ENCODE measurements at regions not wholly inside any gene's neighbourhood (a gene's known extent, or its start where the extent isn't known, plus 50 kb on each side); places are given as distances from the start of the nearest gene placed in this dataset.

GRCh38 chr13:74324338-74324737 is 190.1 kb upstream of the KLF12 start:
- no peak overlapping the region for H3K4me2 ChIP-seq (ENCODE audit: control insufficient read depth, insufficient read depth)
- CTCF ChIA-PET: no interaction called here
- no TSS peak for BruUV-seq (replicated peaks)
- SMC1A ChIA-PET (ENCODE audit: uncharacterized antibody, unreplicated experiment): no interaction called here
- no peaks in the 10 kb centered on the region for H3K27me3 ChIP-seq (replicated peaks in 1 of 2; ENCODE audit: control insufficient read depth in 2 of 2, insufficient read depth in 2 of 2, low read length in 1 of 2)
- no peak for ATAC-seq
- no peak overlapping the region for H3K9ac ChIP-seq (ENCODE audit: control insufficient read depth, insufficient read depth, low read length)
- no peak overlapping the region for H2AFZ ChIP-seq (ENCODE audit: control insufficient read depth, low read depth, low read length)
- in situ Hi-C loops (cut with MboI): no loop called here
- no peaks in the 10 kb centered on the region for H3K36me3 ChIP-seq (ENCODE audit: control insufficient read depth in 2 of 2, insufficient read depth in 2 of 2, low read length in 1 of 2)
- RAD21 ChIA-PET (ENCODE audit: unreplicated experiment): no interaction called here
- no peak for DNase-seq (ENCODE audit: low read depth, low spot score)
- WGBS (ENCODE audit: insufficient coverage, insufficient replicate concordance, low lambda C conversion rate, missing lambda C conversion rate): 0% methylated on average over 1 of the region's 1 CpG
- H3K4me1 ChIP-seq (ENCODE audit: control insufficient read depth, insufficient read depth, low read length): no peaks in the 10 kb centered on the region
- no peak for FAIRE-seq
- H3K4me3 ChIP-seq: no peak overlapping the region
- intact Hi-C loops (cut with micrococcal nuclease; ENCODE audit: unreplicated experiment): no loop called here
- TF ChIP-seq HSF1 (IDR thresholded peaks at IDR 0.05; ENCODE audit: low read depth, low read length) (no peak), RFX5 (IDR thresholded peaks at IDR 0.05; ENCODE audit: low read depth, low read length) (no peak), HDAC2 (IDR thresholded peaks at IDR 0.05) (no peak), ZNF384 (IDR thresholded peaks at IDR 0.05; ENCODE audit: borderline replicate concordance, low read depth, low read length) (no peak), RELB (IDR thresholded peaks at IDR 0.05; ENCODE audit: low read depth) (no peak), TAF1 (IDR thresholded peaks at IDR 0.05; ENCODE audit: borderline replicate concordance, low read depth, low read length) (no peak), RUNX3 (IDR thresholded peaks at IDR 0.05; ENCODE audit: low read length) (no peak), NR2C2 (IDR thresholded peaks at IDR 0.05; ENCODE audit: borderline replicate concordance, control insufficient read depth, insufficient read length, low read depth) (no peak), ESRRA (IDR thresholded peaks at IDR 0.05; ENCODE audit: low read length) (no peak), USF1 (IDR thresholded peaks at IDR 0.05; ENCODE audit: borderline replicate concordance, extremely low read length, insufficient read depth, low read depth, low read length) (no peak)
- H3K27ac ChIP-seq (ENCODE audit: control insufficient read depth, insufficient read depth): no peak overlapping the region
- H4K20me1 ChIP-seq (ENCODE audit: control insufficient read depth, insufficient read depth): no peaks in the 10 kb centered on the region
- POLR2A ChIA-PET: no interaction called here
- H3K9me3 ChIP-seq (replicated peaks; ENCODE audit: control insufficient read depth, insufficient read depth, low read length): no peaks in the 10 kb centered on the region
- H3K79me2 ChIP-seq (ENCODE audit: control insufficient read depth, insufficient read depth, low read length): no peaks in the 10 kb centered on the region
